Glutamatergic neuron (in vitro differentiated cells): ENCODE measurements at regions not wholly inside any gene's neighbourhood (a gene's known extent, or its start where the extent isn't known, plus 50 kb on each side); places are given as distances from the start of the nearest gene placed in this dataset.

Source experiments
- DNase-seq: peaks from one replicate; pipeline ENCODE4 v3.0.0; 2022
- H3K27ac Mint-ChIP-seq: one replicate; pipeline ENCODE4 v1.8.0; 2020; ENCODE audit warnings: mild to moderate bottlenecking, mixed read lengths, inconsistent platforms; ENCODE audit not compliant: unreplicated experiment
- H3K27me3 Mint-ChIP-seq: one replicate; pipeline ENCODE4 v1.8.0; 2020; ENCODE audit warnings: mild to moderate bottlenecking, moderate library complexity, mixed read lengths, inconsistent platforms; ENCODE audit not compliant: unreplicated experiment
- H3K36me3 Mint-ChIP-seq: one replicate; pipeline ENCODE4 v1.8.0; 2020; ENCODE audit warnings: mild to moderate bottlenecking, mixed read lengths, inconsistent platforms; ENCODE audit not compliant: unreplicated experiment
- H3K4me1 Mint-ChIP-seq: one replicate; pipeline ENCODE4 v1.8.0; 2020; ENCODE audit warnings: mild to moderate bottlenecking, low read depth, mixed read lengths, inconsistent platforms; ENCODE audit not compliant: unreplicated experiment
- H3K4me3 Mint-ChIP-seq: one replicate; pipeline ENCODE4 v1.8.0; 2020; ENCODE audit warnings: mild to moderate bottlenecking, mixed read lengths, inconsistent platforms; ENCODE audit not compliant: unreplicated experiment
- H3K9me3 Mint-ChIP-seq: one replicate; pipeline ENCODE4 v1.8.0; 2020; ENCODE audit warnings: mild to moderate bottlenecking, moderate library complexity, mixed read lengths, inconsistent platforms; ENCODE audit not compliant: unreplicated experiment
- TF ChIP-seq, protein P1 (sequence below): fragments of 200-600 bp; sonication (generic); IDR thresholded peaks from one replicate; pipeline ENCODE4 v1.5.0; 2021; ENCODE audit not compliant: partially characterized antibody, unreplicated experiment

DNA sequence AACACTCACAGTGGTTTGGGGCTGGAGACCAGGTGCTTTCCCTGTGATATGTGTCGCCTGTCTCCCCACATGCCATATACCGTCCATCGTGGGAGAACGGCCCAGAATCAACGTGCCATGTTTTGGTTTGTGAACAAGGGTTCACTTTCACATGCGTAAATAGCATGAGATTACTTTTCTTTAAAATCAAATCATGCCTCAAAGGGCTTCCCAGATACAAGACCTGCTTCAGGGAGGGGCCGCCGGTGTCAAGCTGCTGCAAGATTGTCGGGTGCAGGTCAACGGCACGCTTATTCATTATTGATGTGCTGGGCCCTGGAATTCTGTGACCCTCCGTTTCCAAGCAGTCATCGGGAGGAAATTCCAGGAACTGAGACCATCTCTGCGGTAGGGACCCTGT is 145.2 kb upstream of the RTL1 start:
- peaks cover 5% of the 10 kb centered on the region for H3K9me3 Mint-ChIP-seq
- no peak for DNase-seq
- no peak overlapping the region for H3K27ac Mint-ChIP-seq
- TF ChIP-seq, protein P1, sequence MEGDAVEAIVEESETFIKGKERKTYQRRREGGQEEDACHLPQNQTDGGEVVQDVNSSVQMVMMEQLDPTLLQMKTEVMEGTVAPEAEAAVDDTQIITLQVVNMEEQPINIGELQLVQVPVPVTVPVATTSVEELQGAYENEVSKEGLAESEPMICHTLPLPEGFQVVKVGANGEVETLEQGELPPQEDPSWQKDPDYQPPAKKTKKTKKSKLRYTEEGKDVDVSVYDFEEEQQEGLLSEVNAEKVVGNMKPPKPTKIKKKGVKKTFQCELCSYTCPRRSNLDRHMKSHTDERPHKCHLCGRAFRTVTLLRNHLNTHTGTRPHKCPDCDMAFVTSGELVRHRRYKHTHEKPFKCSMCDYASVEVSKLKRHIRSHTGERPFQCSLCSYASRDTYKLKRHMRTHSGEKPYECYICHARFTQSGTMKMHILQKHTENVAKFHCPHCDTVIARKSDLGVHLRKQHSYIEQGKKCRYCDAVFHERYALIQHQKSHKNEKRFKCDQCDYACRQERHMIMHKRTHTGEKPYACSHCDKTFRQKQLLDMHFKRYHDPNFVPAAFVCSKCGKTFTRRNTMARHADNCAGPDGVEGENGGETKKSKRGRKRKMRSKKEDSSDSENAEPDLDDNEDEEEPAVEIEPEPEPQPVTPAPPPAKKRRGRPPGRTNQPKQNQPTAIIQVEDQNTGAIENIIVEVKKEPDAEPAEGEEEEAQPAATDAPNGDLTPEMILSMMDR = no peak
- H3K4me3 Mint-ChIP-seq = no peak overlapping the region
- peaks cover 7% of the 10 kb centered on the region for H3K27me3 Mint-ChIP-seq
- no peaks in the 10 kb centered on the region for H3K4me1 Mint-ChIP-seq
- peaks cover 13% of the 10 kb centered on the region for H3K36me3 Mint-ChIP-seq

- H3K4me3 Mint-ChIP-seq = no peak overlapping the region
- H3K4me1 Mint-ChIP-seq = no peaks in the 10 kb centered on the region
- H3K27ac Mint-ChIP-seq = no peak overlapping the region
- TF ChIP-seq, protein P1 = no peak
- no peak for DNase-seq
- H3K36me3 Mint-ChIP-seq = peaks cover 13% of the 10 kb centered on the region
- peaks cover 7% of the 10 kb centered on the region for H3K27me3 Mint-ChIP-seq
- peaks cover 5% of the 10 kb centered on the region for H3K9me3 Mint-ChIP-seq
Observed at GRCh38 chr14:101049511-101049910, 146.0 kb upstream of the RTL1 start.

GRCh38 chr14:101049942-101050341 is 146.4 kb upstream of the RTL1 start:
- DNase-seq = no peak
- H3K4me3 Mint-ChIP-seq = no peak overlapping the region
- peaks cover 5% of the 10 kb centered on the region for H3K9me3 Mint-ChIP-seq
- no peaks in the 10 kb centered on the region for H3K4me1 Mint-ChIP-seq
- no peak overlapping the region for H3K27ac Mint-ChIP-seq
- peaks cover 13% of the 10 kb centered on the region for H3K36me3 Mint-ChIP-seq
- peaks cover 7% of the 10 kb centered on the region for H3K27me3 Mint-ChIP-seq
- TF ChIP-seq, protein P1 = no peak

- Mint-ChIP-seq H3K36me3 (peaks cover 13% of the 10 kb centered on the region), H3K4me1 (no peaks in the 10 kb centered on the region), H3K27ac (no peak overlapping the region), H3K4me3 (no peak overlapping the region), H3K27me3 (peaks cover 7% of the 10 kb centered on the region), H3K9me3 (peaks cover 5% of the 10 kb centered on the region)
- TF ChIP-seq, protein P1 = no peak
- DNase-seq = no peak
Observed at GRCh38 chr14:101050901-101051490, 147.5 kb upstream of the RTL1 start.

DNA sequence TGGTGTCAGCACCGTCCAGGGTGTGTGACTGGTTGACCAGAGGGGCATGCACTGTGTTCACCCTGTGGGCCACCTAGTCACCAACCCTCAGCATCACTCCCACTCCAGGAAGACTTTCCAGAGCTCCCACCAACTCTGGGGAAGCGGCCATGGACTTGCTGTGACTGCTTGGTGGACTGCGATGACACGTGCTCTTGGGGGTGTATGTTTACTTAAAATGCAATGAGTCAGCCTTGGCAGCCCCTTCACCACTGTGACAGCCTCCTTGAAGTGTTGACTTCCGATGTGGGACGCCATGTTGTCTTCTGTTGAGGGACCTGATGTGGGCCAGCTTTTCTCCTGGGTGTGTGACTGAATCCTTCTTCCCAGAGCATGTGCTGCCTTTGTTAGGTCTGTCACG is 151.1 kb upstream of the RTL1 start:
- no peak overlapping the region for H3K27ac Mint-ChIP-seq
- no peak for DNase-seq
- H3K4me3 Mint-ChIP-seq = no peak overlapping the region
- peaks cover 4% of the 10 kb centered on the region for H3K9me3 Mint-ChIP-seq
- TF ChIP-seq, protein P1 = no peak
- peaks cover 6% of the 10 kb centered on the region for H3K4me1 Mint-ChIP-seq
- H3K36me3 Mint-ChIP-seq = peaks cover 28% of the 10 kb centered on the region
- H3K27me3 Mint-ChIP-seq = peaks cover 3% of the 10 kb centered on the region
